Endothelial cell of umbilical vein (primary cell): ENCODE measurements at regions not wholly inside any gene's neighbourhood (a gene's known extent, or its start where the extent isn't known, plus 50 kb on each side); places are given as distances from the start of the nearest gene placed in this dataset.
"Not testable (repeated sequence)": the region's sequence is repeated elsewhere in the genome, so short reads cannot be mapped to it uniquely, and the experiment has no call there.

Source experiments
- CTCF ChIP-seq, 2 donors: IDR thresholded peaks; 1 replicate in 1 of 2; 2 replicates in 1 of 2; pipeline ENCODE4 v1.5.1; 2011; ENCODE audit warnings: low read length in 2 of 2, mild to moderate bottlenecking in 2 of 2, moderate library complexity in 2 of 2, control low read depth in 1 of 2, inconsistent platforms in 1 of 2, low read depth in 1 of 2; ENCODE audit not compliant: insufficient read depth in 1 of 2; ENCODE audit errors: extremely low read depth in 1 of 2
- EZH2 ChIP-seq: IDR thresholded peaks from 2 replicates; pipeline ENCODE4 v1.6.1; 2012; ENCODE audit warnings: borderline replicate concordance, low read depth, mild to moderate bottlenecking, moderate library complexity, low read length, inconsistent platforms; ENCODE audit not compliant: severe bottlenecking
- FOS ChIP-seq: IDR thresholded peaks from 2 replicates; pipeline ENCODE4 v1.6.1; 2011; ENCODE audit warnings: mild to moderate bottlenecking, low read length, moderate library complexity, borderline replicate concordance; ENCODE audit not compliant: insufficient read depth
- GATA2 ChIP-seq: IDR thresholded peaks from 2 replicates; pipeline ENCODE4 v1.7.0; 2011; ENCODE audit warnings: low read depth, mild to moderate bottlenecking, moderate library complexity, mixed read lengths, low read length; ENCODE audit not compliant: insufficient read length, insufficient read depth
- JUN ChIP-seq: IDR thresholded peaks from 2 replicates; pipeline ENCODE4 v1.6.1; 2011; ENCODE audit warnings: borderline replicate concordance, low read depth; ENCODE audit not compliant: insufficient read length, insufficient read depth
- MAX ChIP-seq: IDR thresholded peaks from 2 replicates; pipeline ENCODE4 v1.6.1; 2011; ENCODE audit not compliant: insufficient read depth, insufficient read length
- MYC ChIP-seq: IDR thresholded peaks from one replicate; pipeline ENCODE4 v1.6.1; 2011; ENCODE audit warnings: mild to moderate bottlenecking, low read depth, low read length
- POLR2A ChIP-seq: IDR thresholded peaks from 2 replicates; pipeline ENCODE4 v1.6.1; 2012; ENCODE audit warnings: low read depth, mild to moderate bottlenecking, control low read depth, low read length
- POLR2AphosphoS5 ChIP-seq: IDR thresholded peaks from 2 replicates; pipeline ENCODE4 v1.6.1; 2012; ENCODE audit warnings: low read depth, mild to moderate bottlenecking, control low read depth, low read length, moderate library complexity; ENCODE audit not compliant: insufficient read depth

GRCh38 chr7:55687252-55687651 lies 115.0 kb upstream of the VOPP1 start:
- TF ChIP-seq MAX; POLR2A; CTCF (IDR thresholded peaks at IDR 0.05; ENCODE audit: extremely low read depth in 1 of 2, insufficient read depth in 1 of 2, low read depth in 1 of 2, low read length in 2 of 2); EZH2; JUN; FOS; GATA2; POLR2AphosphoS5; MYC: not testable (repeated sequence)
